Fibroblast of pulmonary artery (primary cell): ENCODE measurements at regions not wholly inside any gene's neighbourhood (a gene's known extent, or its start where the extent isn't known, plus 50 kb on each side); places are given as distances from the start of the nearest gene placed in this dataset.

Source experiments
- DNase-seq: peaks from one replicate; pipeline ENCODE4 v3.0.0-alpha.2; 2010; ENCODE audit warnings: low read depth
- H3K4me3 ChIP-seq: replicated peaks from 2 replicates; pipeline ENCODE4 v1.5.1; 2011; ENCODE audit warnings: low read depth, mild to moderate bottlenecking, control low read depth, low read length, moderate library complexity
- CTCF ChIP-seq: IDR thresholded peaks from 2 replicates; pipeline ENCODE4 v1.5.1; 2011; ENCODE audit warnings: mild to moderate bottlenecking, control low read depth, low read length, inconsistent platforms; ENCODE audit errors: missing control alignments

- peak; percentile 79 for DNase-seq
- no peak overlapping the region for H3K4me3 ChIP-seq
Measured at GRCh38 chr6:140744659-140745320, 1370.3 kb upstream of the CITED2 start.

GRCh38 chr6:140736231-140736630 is 1361.8 kb upstream of the CITED2 start:
- no peak for TF ChIP-seq CTCF
- DNase-seq, result peak; percentile 75
- no peak overlapping the region for H3K4me3 ChIP-seq

More at GRCh38 chr6:140744659-140745320, 1370.3 kb upstream of the CITED2 start:
- TF ChIP-seq CTCF, result no peak

GRCh38 chr6:140732991-140733390 is 1358.5 kb upstream of the CITED2 start:
- no peak for TF ChIP-seq CTCF
- H3K4me3 ChIP-seq, result no peak overlapping the region
- DNase-seq, result no peak

GRCh38 chr6:140732155-140732554 is 1357.7 kb upstream of the CITED2 start:
- no peak for DNase-seq
- H3K4me3 ChIP-seq, result no peak overlapping the region
- TF ChIP-seq CTCF, result no peak

- TF ChIP-seq CTCF, result no peak
- H3K4me3 ChIP-seq, result no peak overlapping the region
- no peak for DNase-seq
Measured at GRCh38 chr6:140731741-140732140, 1357.3 kb upstream of the CITED2 start.

- H3K4me3 ChIP-seq, result no peak overlapping the region
- no peak for TF ChIP-seq CTCF
- no peak for DNase-seq
Measured at GRCh38 chr6:140729521-140729920, 1355.1 kb upstream of the CITED2 start.

- no peak for DNase-seq
- no peak overlapping the region for H3K4me3 ChIP-seq
- no peak for TF ChIP-seq CTCF
Measured at GRCh38 chr6:140718021-140718420, 1343.6 kb upstream of the CITED2 start.
